Osteocyte (in vitro differentiated cells): ENCODE measurements at regions not wholly inside any gene's neighbourhood (a gene's known extent, or its start where the extent isn't known, plus 50 kb on each side); places are given as distances from the start of the nearest gene placed in this dataset.

Experiments
- DNase-seq: peaks from one replicate; pipeline ENCODE4 v3.0.0; 2021; ENCODE audit warnings: mixed read lengths; ENCODE audit not compliant: unreplicated experiment; ENCODE audit errors: extremely low spot score
- H3K27ac Mint-ChIP-seq: one replicate; pipeline ENCODE4 v1.8.0; 2021; ENCODE audit warnings: mild to moderate bottlenecking, mixed read lengths; ENCODE audit not compliant: unreplicated experiment
- H3K27me3 Mint-ChIP-seq: one replicate; pipeline ENCODE4 v1.8.0; 2021; ENCODE audit warnings: mixed read lengths; ENCODE audit not compliant: unreplicated experiment
- H3K36me3 Mint-ChIP-seq: one replicate; pipeline ENCODE4 v1.8.0; 2021; ENCODE audit warnings: mixed read lengths; ENCODE audit not compliant: unreplicated experiment
- H3K4me1 Mint-ChIP-seq: one replicate; pipeline ENCODE4 v1.8.0; 2021; ENCODE audit warnings: mixed read lengths; ENCODE audit not compliant: unreplicated experiment
- H3K4me3 Mint-ChIP-seq: one replicate; pipeline ENCODE4 v1.8.0; 2021; ENCODE audit warnings: mild to moderate bottlenecking, moderate library complexity, mixed read lengths; ENCODE audit not compliant: unreplicated experiment
- H3K9me3 Mint-ChIP-seq: one replicate; pipeline ENCODE4 v1.8.0; 2021; ENCODE audit warnings: mixed read lengths; ENCODE audit not compliant: unreplicated experiment
- TF ChIP-seq, protein P1 (sequence below): fragments of 200-600 bp; sonication (generic); IDR thresholded peaks from 2 replicates; pipeline ENCODE4 v1.5.0; 2021; ENCODE audit warnings: antibody characterized with exemption, mild to moderate bottlenecking, moderate library complexity

DNA sequence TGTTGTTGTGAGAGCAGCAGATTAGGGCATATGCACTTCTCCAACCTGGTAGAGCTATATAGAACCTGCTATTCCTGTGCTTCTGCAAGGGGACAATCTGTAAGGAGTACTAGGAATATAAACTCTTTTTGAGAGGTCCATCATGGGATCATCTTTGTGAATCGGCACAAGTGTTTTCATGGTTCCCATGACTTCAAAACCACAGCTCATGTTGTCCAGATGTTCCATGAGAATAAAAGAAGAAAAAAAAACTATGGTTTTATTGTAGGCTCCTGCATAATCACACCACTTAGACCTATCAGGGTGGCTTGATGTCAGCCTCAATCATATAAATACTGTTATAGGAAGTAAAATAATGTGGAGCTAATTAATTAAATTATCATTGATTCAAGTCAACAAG is 311.4 kb upstream of the ATP2B1 start:
- peaks cover 31% of the 10 kb centered on the region for H3K4me1 Mint-ChIP-seq
- no peak overlapping the region for H3K27ac Mint-ChIP-seq
- no peaks in the 10 kb centered on the region for H3K9me3 Mint-ChIP-seq
- DNase-seq: no peak
- TF ChIP-seq, protein P1, sequence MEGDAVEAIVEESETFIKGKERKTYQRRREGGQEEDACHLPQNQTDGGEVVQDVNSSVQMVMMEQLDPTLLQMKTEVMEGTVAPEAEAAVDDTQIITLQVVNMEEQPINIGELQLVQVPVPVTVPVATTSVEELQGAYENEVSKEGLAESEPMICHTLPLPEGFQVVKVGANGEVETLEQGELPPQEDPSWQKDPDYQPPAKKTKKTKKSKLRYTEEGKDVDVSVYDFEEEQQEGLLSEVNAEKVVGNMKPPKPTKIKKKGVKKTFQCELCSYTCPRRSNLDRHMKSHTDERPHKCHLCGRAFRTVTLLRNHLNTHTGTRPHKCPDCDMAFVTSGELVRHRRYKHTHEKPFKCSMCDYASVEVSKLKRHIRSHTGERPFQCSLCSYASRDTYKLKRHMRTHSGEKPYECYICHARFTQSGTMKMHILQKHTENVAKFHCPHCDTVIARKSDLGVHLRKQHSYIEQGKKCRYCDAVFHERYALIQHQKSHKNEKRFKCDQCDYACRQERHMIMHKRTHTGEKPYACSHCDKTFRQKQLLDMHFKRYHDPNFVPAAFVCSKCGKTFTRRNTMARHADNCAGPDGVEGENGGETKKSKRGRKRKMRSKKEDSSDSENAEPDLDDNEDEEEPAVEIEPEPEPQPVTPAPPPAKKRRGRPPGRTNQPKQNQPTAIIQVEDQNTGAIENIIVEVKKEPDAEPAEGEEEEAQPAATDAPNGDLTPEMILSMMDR: no peak
- no peaks in the 10 kb centered on the region for H3K36me3 Mint-ChIP-seq
- H3K4me3 Mint-ChIP-seq: no peak overlapping the region
- no peaks in the 10 kb centered on the region for H3K27me3 Mint-ChIP-seq

DNA sequence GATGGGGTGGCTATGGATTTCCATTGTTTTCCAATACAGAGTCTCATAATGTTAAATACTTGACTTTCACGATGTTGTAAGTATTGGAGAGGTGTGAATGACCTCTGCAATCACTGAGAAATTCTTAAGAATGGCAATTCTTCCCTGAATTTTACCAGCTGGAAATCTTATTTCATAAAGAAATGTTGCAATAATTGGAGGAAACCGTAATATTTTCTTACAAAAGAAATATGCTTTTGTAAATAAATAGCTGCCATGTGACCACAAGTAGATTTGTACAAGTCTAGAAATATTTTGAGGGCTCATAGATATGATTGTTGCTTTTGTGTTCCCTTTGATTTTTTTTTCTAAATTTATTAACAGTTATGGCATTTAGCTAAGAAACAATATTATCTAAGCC is 308.7 kb upstream of the ATP2B1 start:
- Mint-ChIP-seq H3K36me3 (no peaks in the 10 kb centered on the region), H3K4me1 (peaks cover 12% of the 10 kb centered on the region), H3K27ac (no peak overlapping the region), H3K9me3 (no peaks in the 10 kb centered on the region), H3K4me3 (no peak overlapping the region), H3K27me3 (no peaks in the 10 kb centered on the region)
- no peak for DNase-seq
- TF ChIP-seq, protein P1: no peak

DNA sequence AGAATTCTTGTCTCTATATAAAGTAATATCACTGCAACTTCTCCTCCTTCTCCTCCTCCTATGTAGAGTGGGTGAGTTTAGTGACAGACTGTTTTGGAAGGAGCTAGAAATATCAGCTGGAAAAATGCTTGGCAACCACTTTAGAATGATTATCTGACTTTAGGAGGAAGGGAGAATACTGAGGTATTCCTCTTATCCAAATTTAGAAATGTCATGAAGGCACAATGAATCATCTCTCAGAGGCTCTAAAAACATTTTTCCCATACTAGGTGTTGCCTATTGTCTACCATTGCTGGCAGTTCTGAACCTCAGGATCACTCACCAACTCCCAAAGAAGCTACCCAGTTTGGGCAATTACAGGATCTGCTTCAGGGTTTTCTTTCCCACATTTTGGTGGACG is 306.6 kb upstream of the ATP2B1 start:
- no peak overlapping the region for H3K27ac Mint-ChIP-seq
- no peaks in the 10 kb centered on the region for H3K36me3 Mint-ChIP-seq
- peaks cover 12% of the 10 kb centered on the region for H3K4me1 Mint-ChIP-seq
- H3K4me3 Mint-ChIP-seq: no peak overlapping the region
- no peaks in the 10 kb centered on the region for H3K27me3 Mint-ChIP-seq
- TF ChIP-seq, protein P1: no peak
- no peaks in the 10 kb centered on the region for H3K9me3 Mint-ChIP-seq
- DNase-seq: no peak

DNA sequence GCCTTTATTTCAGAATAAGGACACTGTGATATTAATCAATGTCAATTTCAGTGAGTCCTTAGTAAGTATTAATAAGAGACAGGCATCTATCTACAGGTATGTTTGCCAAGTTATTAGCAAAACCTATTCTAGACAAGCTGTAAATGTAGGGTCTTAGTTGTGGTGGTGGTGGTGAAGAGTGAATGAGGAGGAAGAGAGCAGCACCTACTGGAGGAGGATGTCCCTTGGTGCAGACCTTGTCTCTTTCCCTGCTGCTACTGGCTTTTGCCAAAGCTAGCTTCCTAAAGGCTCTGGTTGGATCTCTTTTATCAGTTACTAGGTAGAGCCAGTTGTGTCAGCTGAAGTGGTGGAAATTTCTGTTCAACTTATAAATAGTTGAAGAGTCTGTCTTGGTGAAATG is 304.8 kb upstream of the ATP2B1 start:
- Mint-ChIP-seq H3K4me1 (peaks cover 12% of the 10 kb centered on the region), H3K27ac (no peak overlapping the region), H3K27me3 (no peaks in the 10 kb centered on the region), H3K4me3 (no peak overlapping the region), H3K9me3 (no peaks in the 10 kb centered on the region), H3K36me3 (no peaks in the 10 kb centered on the region)
- TF ChIP-seq, protein P1: peak; percentile 13
- DNase-seq: no peak

DNA sequence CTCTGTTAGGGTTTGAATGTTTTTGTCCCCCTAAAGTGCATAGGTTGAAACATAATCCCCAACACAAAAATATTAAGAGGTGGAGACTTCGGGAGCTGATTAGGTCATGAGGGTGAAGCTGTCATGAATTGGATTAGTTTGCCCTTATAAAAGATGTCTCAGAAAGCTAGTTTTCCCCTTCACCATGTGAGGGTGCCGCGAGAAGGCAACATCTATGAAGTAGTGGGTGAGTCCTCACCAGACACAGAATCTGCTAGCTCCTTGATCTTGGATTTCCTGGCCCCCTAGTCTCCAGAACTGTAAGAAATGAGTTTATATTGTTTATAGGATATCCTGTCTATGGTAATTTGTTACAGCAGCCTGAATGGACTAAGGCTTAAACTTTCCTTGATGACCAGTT is 301.5 kb upstream of the ATP2B1 start:
- Mint-ChIP-seq H3K36me3 (no peaks in the 10 kb centered on the region), H3K4me3 (no peak overlapping the region), H3K4me1 (no peaks in the 10 kb centered on the region), H3K27ac (no peak overlapping the region), H3K9me3 (no peaks in the 10 kb centered on the region), H3K27me3 (no peaks in the 10 kb centered on the region)
- no peak for DNase-seq
- TF ChIP-seq, protein P1: peak; percentile 57
